Muscle of arm (tissue), 1 donor: ENCODE measurements at regions not wholly inside any gene's neighbourhood (a gene's known extent, or its start where the extent isn't known, plus 50 kb on each side); places are given as distances from the start of the nearest gene placed in this dataset.
"Not testable (repeated sequence)": the region's sequence is repeated elsewhere in the genome, so short reads cannot be mapped to it uniquely, and the experiment has no call there.

ENCODE experiments used
- DNase-seq: peaks from one replicate; pipeline ENCODE4 v3.0.0-alpha.2; 2013

DNA sequence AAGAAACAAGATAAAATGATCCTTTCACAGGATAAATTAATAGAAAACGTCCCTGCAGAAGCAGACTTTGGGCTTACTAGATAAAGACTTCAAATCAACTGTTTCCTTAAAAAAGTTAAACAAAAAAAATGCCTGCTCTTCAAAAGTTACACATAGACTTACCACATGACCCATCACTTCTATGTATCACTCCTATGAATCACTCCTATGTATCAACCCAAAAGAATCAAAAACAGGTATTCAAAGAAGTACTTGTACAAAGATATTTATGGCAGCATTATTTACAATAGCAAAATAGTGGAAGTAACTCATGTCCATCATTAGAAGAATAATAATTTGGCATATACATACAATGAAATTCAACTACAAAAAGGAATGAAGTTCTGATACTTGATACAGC is 56.3 kb upstream of the PRDM9 start:
- DNase-seq = no peak

GRCh38 chr5:23450187-23450586 is 57.2 kb upstream of the PRDM9 start:
- peak; percentile 12 for DNase-seq

GRCh38 chr5:23448627-23449026 is 58.8 kb upstream of the PRDM9 start:
- DNase-seq = no peak

GRCh38 chr5:23446424-23446823 is 61.0 kb upstream of the PRDM9 start:
- peak; percentile 66 for DNase-seq

- no peak for DNase-seq
Observed at GRCh38 chr5:23445573-23445972, 61.8 kb upstream of the PRDM9 start.

GRCh38 chr5:23440703-23441102 is 66.7 kb upstream of the PRDM9 start:
- DNase-seq = no peak

GRCh38 chr5:23437011-23437410 is 70.4 kb upstream of the PRDM9 start:
- peak; percentile 7 for DNase-seq

GRCh38 chr5:23433534-23434315 is 73.7 kb upstream of the PRDM9 start:
- DNase-seq = no peak

DNA sequence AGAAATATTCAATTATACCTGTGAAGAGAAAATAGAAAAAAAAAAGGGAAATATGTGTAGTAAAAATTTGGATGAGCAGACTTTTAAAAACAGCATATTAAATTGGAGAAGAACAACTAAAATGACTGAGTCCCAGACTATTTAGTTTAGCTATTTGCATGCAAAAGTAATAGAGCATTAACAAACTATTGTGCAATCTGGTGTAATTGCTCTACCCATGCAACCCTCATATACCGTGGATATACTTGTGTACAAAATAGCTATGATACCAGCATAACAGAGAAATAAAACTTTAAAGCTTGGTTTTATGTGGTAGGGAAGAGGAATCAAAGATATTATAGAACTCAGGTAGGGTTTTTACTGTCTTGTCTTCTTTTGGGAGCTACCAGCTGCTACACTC is 78.7 kb upstream of the PRDM9 start:
- no peak for DNase-seq

- not testable (repeated sequence) for DNase-seq
Observed at GRCh38 chr5:23420214-23420613, 87.2 kb upstream of the PRDM9 start.

GRCh38 chr5:23419115-23419514 is 88.3 kb upstream of the PRDM9 start:
- DNase-seq = no peak

DNA sequence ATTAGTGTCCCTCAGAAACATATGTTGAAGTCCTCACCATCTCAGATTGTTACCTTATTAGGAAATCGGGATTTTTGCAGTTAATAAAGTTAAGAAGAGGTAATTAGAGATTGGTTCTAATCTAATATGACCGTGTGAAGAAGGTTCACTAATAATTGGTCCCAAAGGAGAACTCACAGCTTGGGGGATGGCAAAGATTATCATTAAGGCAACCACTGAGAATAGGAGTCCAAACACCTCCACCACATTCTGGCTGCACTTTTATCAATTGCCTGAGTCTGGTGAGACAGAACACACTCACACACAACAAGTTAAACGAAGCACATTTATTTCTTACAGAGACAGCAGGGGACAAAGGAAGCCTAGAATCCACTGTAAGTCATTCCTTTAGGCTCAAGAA is 94.9 kb upstream of the PRDM9 start:
- DNase-seq = no peak

GRCh38 chr5:23411994-23412393 is 95.4 kb upstream of the PRDM9 start:
- no peak for DNase-seq

GRCh38 chr5:23411200-23411599 is 96.2 kb upstream of the PRDM9 start:
- DNase-seq = no peak

DNA sequence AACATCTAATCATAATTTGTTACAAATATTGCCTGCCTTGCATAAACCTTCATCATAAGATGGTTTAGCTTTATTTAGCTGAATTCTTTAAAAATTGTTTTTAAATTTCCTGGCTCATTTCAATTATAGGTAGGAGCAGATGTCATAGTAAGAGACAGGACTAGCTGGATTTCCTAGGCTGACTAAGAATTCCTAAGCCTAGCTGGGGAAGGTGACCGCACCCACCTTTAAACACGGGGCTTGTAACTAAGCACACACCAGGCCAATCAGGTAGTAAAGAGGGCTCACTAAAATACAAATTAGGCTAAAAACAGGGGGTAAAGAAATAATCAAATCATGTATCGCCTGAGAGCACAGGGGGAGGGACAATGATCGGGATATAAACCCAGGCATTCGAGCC is 96.6 kb upstream of the PRDM9 start:
- not testable (repeated sequence) for DNase-seq

- no peak for DNase-seq
Observed at GRCh38 chr5:23405316-23406068, 101.9 kb upstream of the PRDM9 start.

GRCh38 chr5:23402585-23402984 is 104.8 kb upstream of the PRDM9 start:
- no peak for DNase-seq

DNA sequence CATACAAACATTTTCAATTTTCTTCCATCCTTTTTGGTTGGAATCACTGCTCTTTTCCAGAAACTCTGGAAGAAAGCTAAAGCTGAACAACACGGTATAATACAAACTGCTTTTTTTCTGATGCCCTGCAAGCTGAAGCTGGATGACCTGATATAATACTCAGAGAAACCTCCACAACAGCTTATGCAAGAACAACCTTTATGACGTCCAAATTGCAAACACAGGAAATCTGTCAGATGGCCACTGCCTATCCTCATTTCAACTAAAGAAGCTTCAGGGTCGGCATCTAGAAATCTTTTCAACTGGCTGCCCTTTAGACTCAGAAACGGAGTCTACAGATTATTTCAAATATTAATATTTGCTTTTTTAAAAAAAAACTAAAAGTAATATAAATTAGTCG is 106.5 kb upstream of the PRDM9 start:
- no peak for DNase-seq

DNA sequence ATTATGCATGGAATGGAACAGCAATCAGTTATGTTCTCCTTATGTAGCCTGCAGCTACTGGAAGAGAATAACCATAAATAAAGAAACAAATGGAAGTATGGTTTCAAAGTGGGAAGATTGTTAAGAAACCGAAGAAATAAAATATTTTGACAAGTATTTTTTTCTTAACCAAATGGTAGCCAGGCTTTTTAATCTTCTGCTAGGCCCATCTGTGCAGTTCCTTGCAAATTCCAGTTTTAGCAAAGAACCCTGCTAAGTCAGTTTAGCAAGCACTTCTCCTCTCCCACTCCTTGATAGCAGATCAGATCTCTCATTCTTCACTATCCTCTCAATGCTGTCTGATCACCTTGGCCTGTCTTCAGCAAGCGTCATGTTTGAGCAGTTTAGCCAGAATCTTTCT is 111.1 kb upstream of the PRDM9 start:
- no peak for DNase-seq

- peak; percentile 80 for DNase-seq
Observed at GRCh38 chr5:23389291-23390101, 117.9 kb upstream of the PRDM9 start.

GRCh38 chr5:23385036-23385435 is 122.4 kb upstream of the PRDM9 start:
- DNase-seq = no peak

DNA sequence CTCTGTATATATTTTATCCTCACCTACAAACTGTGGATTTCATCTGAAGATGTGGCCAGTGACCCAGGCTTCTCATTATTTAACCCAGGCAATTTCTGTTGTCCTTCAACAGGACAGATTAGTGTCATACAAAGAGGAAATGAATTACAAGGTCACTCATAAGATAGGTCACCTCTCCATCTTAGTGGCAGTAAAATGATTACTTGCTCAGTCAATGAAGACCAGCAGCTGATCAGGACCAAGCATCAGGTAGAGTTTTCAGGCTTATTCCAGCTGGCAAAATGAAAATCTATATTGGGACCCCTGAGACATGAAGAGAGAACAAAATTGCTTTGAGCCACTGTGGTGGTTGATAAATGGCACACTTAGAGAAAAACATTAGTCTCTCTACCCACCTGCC is 135.2 kb upstream of the PRDM9 start:
- DNase-seq = no peak

GRCh38 chr5:23368393-23368792 is 139.0 kb upstream of the PRDM9 start:
- no peak for DNase-seq
